KMS-11 (cell line): ENCODE measurements at regions not wholly inside any gene's neighbourhood (a gene's known extent, or its start where the extent isn't known, plus 50 kb on each side); places are given as distances from the start of the nearest gene placed in this dataset.
A peak's percentile ranks its signal among the peaks of the same experiment; 100 is the strongest.

Experiments used
- H2AFZ ChIP-seq: fragments of 200-600 bp; sonication (generic); 2 replicates; pipeline ENCODE4 v1.6.1; 2016; ENCODE audit warnings: antibody characterized with exemption, mixed run types, low read depth
- H3K27ac ChIP-seq: fragments of 200-600 bp; sonication (generic); 2 replicates; pipeline ENCODE4 v1.6.1; 2016; ENCODE audit warnings: mild to moderate bottlenecking, mixed run types
- H3K27me3 ChIP-seq: fragments of 200-600 bp; sonication (generic); 2 replicates; pipeline ENCODE4 v1.6.1; 2017; ENCODE audit warnings: mild to moderate bottlenecking, low read depth, mixed run types, moderate library complexity; ENCODE audit not compliant: insufficient read depth
- H3K36me3 ChIP-seq: fragments of 200-600 bp; sonication (generic); 2 replicates; pipeline ENCODE4 v1.6.1; 2017; ENCODE audit warnings: mild to moderate bottlenecking, mixed run types; ENCODE audit not compliant: insufficient read depth
- H3K4me1 ChIP-seq: fragments of 200-600 bp; sonication (generic); 2 replicates; pipeline ENCODE4 v1.6.1; 2016; ENCODE audit warnings: mild to moderate bottlenecking, low read depth, mixed run types; ENCODE audit not compliant: poor library complexity, severe bottlenecking
- H3K4me2 ChIP-seq: fragments of 200-600 bp; sonication (generic); 2 replicates; pipeline ENCODE4 v1.7.0; 2016; ENCODE audit warnings: mild to moderate bottlenecking, mixed run types
- H3K4me3 ChIP-seq: fragments of 200-600 bp; sonication (generic); IDR thresholded peaks from 2 replicates; pipeline ENCODE4 v1.6.1; 2017; ENCODE audit warnings: low read depth, low read length, mixed read lengths; ENCODE audit not compliant: insufficient read depth
- H3K79me2 ChIP-seq: fragments of 200-600 bp; sonication (generic); 2 replicates; pipeline ENCODE4 v1.6.1; 2016; ENCODE audit warnings: low read depth, mixed run types; ENCODE audit not compliant: insufficient read depth
- H3K9ac ChIP-seq: fragments of 200-600 bp; sonication (generic); 2 replicates; pipeline ENCODE4 v1.6.1; 2016; ENCODE audit warnings: mild to moderate bottlenecking, mixed run types
- H4K20me1 ChIP-seq: fragments of 200-600 bp; sonication (generic); 2 replicates; pipeline ENCODE4 v1.6.1; 2016; ENCODE audit warnings: mild to moderate bottlenecking, mixed run types; ENCODE audit not compliant: insufficient read depth
- TF ChIP-seq, protein P1 (sequence below): fragments of 200-600 bp; sonication (generic); conservative IDR thresholded peaks from 2 replicates; pipeline ENCODE4 v1.6.1; 2017; ENCODE audit warnings: low read depth, mild to moderate bottlenecking, antibody characterized with exemption, low read length, moderate library complexity, mixed read lengths

- Histone ChIP-seq H3K36me3 (no peaks in the 10 kb centered on the region), H3K4me1 (no peaks in the 10 kb centered on the region), H3K9ac (no peak overlapping the region), H3K4me2 (no peak overlapping the region), H3K79me2 (no peaks in the 10 kb centered on the region), H2AFZ (no peak overlapping the region), H4K20me1 (no peaks in the 10 kb centered on the region), H3K27me3 (no peaks in the 10 kb centered on the region), H3K27ac (no peak overlapping the region), H3K4me3 (no peak overlapping the region)
- TF ChIP-seq, protein P1, sequence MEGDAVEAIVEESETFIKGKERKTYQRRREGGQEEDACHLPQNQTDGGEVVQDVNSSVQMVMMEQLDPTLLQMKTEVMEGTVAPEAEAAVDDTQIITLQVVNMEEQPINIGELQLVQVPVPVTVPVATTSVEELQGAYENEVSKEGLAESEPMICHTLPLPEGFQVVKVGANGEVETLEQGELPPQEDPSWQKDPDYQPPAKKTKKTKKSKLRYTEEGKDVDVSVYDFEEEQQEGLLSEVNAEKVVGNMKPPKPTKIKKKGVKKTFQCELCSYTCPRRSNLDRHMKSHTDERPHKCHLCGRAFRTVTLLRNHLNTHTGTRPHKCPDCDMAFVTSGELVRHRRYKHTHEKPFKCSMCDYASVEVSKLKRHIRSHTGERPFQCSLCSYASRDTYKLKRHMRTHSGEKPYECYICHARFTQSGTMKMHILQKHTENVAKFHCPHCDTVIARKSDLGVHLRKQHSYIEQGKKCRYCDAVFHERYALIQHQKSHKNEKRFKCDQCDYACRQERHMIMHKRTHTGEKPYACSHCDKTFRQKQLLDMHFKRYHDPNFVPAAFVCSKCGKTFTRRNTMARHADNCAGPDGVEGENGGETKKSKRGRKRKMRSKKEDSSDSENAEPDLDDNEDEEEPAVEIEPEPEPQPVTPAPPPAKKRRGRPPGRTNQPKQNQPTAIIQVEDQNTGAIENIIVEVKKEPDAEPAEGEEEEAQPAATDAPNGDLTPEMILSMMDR: peak; percentile 87
These were observed 383.1 kb downstream of the KCNJ2 start for GRCh38 chr17:70552230-70552981.

DNA sequence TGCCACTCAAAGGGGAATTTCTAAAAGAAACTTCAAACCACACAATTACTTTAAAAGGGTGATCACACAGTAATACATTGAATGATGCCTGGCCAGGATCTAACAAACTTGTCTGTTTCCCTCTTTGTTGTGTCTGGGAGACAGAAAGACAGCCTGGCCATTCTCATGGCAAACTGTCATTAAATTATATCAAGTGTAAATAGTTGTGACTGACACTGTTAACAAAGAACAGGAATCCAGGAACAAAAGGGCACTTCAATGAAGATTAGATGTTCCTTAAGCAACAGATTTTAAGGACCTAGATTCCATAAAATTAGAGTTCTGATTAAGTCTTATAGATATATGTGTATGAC lies 383.6 kb downstream of the KCNJ2 start:
- H3K79me2 ChIP-seq: no peaks in the 10 kb centered on the region
- no peak overlapping the region for H3K4me3 ChIP-seq
- H3K27ac ChIP-seq: no peak overlapping the region
- no peak overlapping the region for H2AFZ ChIP-seq
- H3K4me2 ChIP-seq: no peak overlapping the region
- H3K9ac ChIP-seq: no peak overlapping the region
- H3K4me1 ChIP-seq: no peaks in the 10 kb centered on the region
- TF ChIP-seq, protein P1: no peak
- H3K27me3 ChIP-seq: no peaks in the 10 kb centered on the region
- no peaks in the 10 kb centered on the region for H4K20me1 ChIP-seq
- H3K36me3 ChIP-seq: no peaks in the 10 kb centered on the region

DNA sequence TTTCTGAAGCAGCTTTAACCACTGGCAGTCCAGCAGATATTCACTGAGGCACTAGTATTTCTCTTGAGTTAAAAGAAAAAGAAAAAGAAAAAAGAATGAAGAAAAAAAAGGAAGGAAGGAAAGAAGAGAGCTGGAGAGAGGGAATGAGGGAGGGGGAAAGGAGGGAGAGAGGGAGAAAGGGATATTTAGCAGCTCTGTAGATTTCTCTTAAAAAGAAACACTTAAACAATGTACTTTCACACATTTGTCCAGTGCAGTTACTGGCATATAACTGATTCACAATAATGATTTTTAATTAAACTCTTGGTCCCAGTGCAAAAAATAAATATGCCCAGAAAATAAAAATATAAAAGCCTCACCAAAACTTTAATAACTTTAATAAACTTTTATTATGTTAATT lies 386.4 kb downstream of the KCNJ2 start:
- no peak overlapping the region for H3K9ac ChIP-seq
- no peaks in the 10 kb centered on the region for H3K27me3 ChIP-seq
- no peak overlapping the region for H2AFZ ChIP-seq
- H3K79me2 ChIP-seq: no peaks in the 10 kb centered on the region
- H3K27ac ChIP-seq: no peak overlapping the region
- H3K4me2 ChIP-seq: no peak overlapping the region
- no peaks in the 10 kb centered on the region for H3K36me3 ChIP-seq
- no peaks in the 10 kb centered on the region for H4K20me1 ChIP-seq
- TF ChIP-seq, protein P1: no peak
- peaks cover 7% of the 10 kb centered on the region for H3K4me1 ChIP-seq
- H3K4me3 ChIP-seq: no peak overlapping the region

DNA sequence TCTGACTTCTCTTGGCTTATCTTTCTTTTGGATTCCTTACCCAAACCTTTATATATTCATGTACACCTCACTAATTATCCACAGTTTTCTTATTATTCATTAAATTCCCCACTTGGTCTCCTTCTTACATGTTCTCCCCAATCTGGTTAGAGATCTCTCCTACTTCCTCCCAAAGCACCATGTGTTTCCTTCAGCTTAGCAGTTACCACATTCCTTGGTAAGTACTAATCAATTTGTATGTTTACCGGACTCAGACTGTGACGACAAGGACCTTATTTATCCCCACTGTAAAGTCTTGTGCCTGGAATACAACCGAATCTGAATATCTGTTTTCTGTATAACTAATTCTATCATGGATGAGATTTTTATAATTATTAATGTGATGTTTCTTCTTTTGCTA lies 389.5 kb downstream of the KCNJ2 start:
- TF ChIP-seq, protein P1: no peak
- Histone ChIP-seq H3K27ac (no peak overlapping the region), H3K79me2 (no peaks in the 10 kb centered on the region), H2AFZ (no peak overlapping the region), H3K4me1 (peaks cover 13% of the 10 kb centered on the region), H4K20me1 (no peaks in the 10 kb centered on the region), H3K36me3 (no peaks in the 10 kb centered on the region), H3K9ac (no peak overlapping the region), H3K27me3 (no peaks in the 10 kb centered on the region), H3K4me2 (no peak overlapping the region), H3K4me3 (no peak overlapping the region)
